ENCODE measurements at regions not wholly inside any gene's neighbourhood (a gene's known extent, or its start where the extent isn't known, plus 50 kb on each side); places are given as distances from the start of the nearest gene placed in this dataset.

GRCh38 chr15:31870328-31871165 is 159.8 kb upstream of the CHRNA7 start, which contains the start of gene OTUD7A:
Gene OTUD7A, minus strand, starts transcription at chr15:31870673.
- POLR2A ChIA-PET: no interaction called here
- peak within 1 kb of the TSS; percentile 20; the same call in 1 of the 2 replicates for H3K27ac ChIP-seq (ENCODE audit: extremely low read depth, low read depth, low read length)
- TF ChIP-seq ZNF704 (tag by site-specific recombination; IDR thresholded peaks at IDR 0.05) (no peak), ZNF549 (tag by site-specific recombination; IDR thresholded peaks at IDR 0.05) (no peak), HIC1 (tag by site-specific recombination; IDR thresholded peaks at IDR 0.05) (no peak), HOXD13 (CRISPR knock-in tag; IDR thresholded peaks at IDR 0.05; ENCODE audit: borderline replicate concordance) (no peak), ZEB2 (tag by site-specific recombination; IDR thresholded peaks at IDR 0.05) (0 out of 2 replicates have a peak, but pooled peaks have one; percentile 26), SALL2 (tag by site-specific recombination; IDR thresholded peaks at IDR 0.05; ENCODE audit: borderline replicate concordance) (no peak), ZBTB26 (tag by site-specific recombination; optimal IDR thresholded peaks at IDR 0.05) (peak; percentile 71), ZNF501 (tag by site-specific recombination; IDR thresholded peaks at IDR 0.05) (no peak), ZNF112 (tag by site-specific recombination; IDR thresholded peaks at IDR 0.05) (no peak), ZBTB8A (tag by site-specific recombination; IDR thresholded peaks at IDR 0.05) (peak; percentile 59), ZNF555 (tag by site-specific recombination; conservative IDR thresholded peaks at IDR 0.05) (no peak), ZBTB21 (tag by site-specific recombination; IDR thresholded peaks at IDR 0.05) (no peak), ZNF138 (tag by site-specific recombination; IDR thresholded peaks at IDR 0.05; ENCODE audit: borderline replicate concordance) (no peak), ZBTB11 (tag by site-specific recombination; conservative IDR thresholded peaks at IDR 0.05; ENCODE audit: low read depth) (no peak), ZNF311 (tag by site-specific recombination; IDR thresholded peaks at IDR 0.05; ENCODE audit: borderline replicate concordance) (no peak), ZBTB44 (tag by site-specific recombination; IDR thresholded peaks at IDR 0.05) (no peak), KLF1 (tag by site-specific recombination; IDR thresholded peaks at IDR 0.05) (no peak; the same call in 1 of the 2 replicates), ZFP3 (tag by site-specific recombination; IDR thresholded peaks at IDR 0.05; ENCODE audit: low read depth) (no peak), BCL6B (tag by site-specific recombination; IDR thresholded peaks at IDR 0.05) (no peak), ZNF585B (tag by site-specific recombination; IDR thresholded peaks at IDR 0.05) (no peak), ZNF362 (tag by site-specific recombination; IDR thresholded peaks at IDR 0.05) (no peak), KLF8 (tag by site-specific recombination; IDR thresholded peaks at IDR 0.05) (peak; percentile 27; the same call in 1 of the 2 replicates), ZNF768 (tag by site-specific recombination; IDR thresholded peaks at IDR 0.05) (no peak), BCL11A (tag by site-specific recombination; IDR thresholded peaks at IDR 0.05; ENCODE audit: low read depth) (no peak), ZNF341 (tag by site-specific recombination; IDR thresholded peaks at IDR 0.05; ENCODE audit: low read depth) (peak; percentile 86)

More at GRCh38 chr15:31870328-31871165, 159.8 kb upstream of the CHRNA7 start, which contains the start of gene OTUD7A:
- Histone ChIP-seq H3K4me3 (ENCODE audit: low read depth, low read length) (peak within 1 kb of the TSS; percentile 56), H3K9me3 (ENCODE audit: control insufficient read depth, insufficient read depth, low read depth, low read length) (no peaks in the 10 kb centered on the region), H3K4me1 (ENCODE audit: control insufficient read depth, insufficient read depth, low read length) (no peaks in the 10 kb centered on the region), H3K36me3 (ENCODE audit: control insufficient read depth in 2 of 2, insufficient read depth in 1 of 2, low read length in 2 of 2) (no peaks in the 10 kb centered on the region)
- CTCF ChIA-PET: interaction anchor here (0.7 kb wide), 1 partner anchor 36 kb away, joined by 4 read pairs; no protein-coding TSS in a partner anchor

Measured in HEK293 (cell line).